H1 (cell line): ENCODE measurements at regions not wholly inside any gene's neighbourhood (a gene's known extent, or its start where the extent isn't known, plus 50 kb on each side); places are given as distances from the start of the nearest gene placed in this dataset.

Experiments
- ASH2L ChIP-seq: fragments of 200-600, 300-600 bp; sonication (generic); IDR thresholded peaks from one replicate; pipeline ENCODE4 v1.7.1; 2017; ENCODE audit warnings: low read length
- CBX5 ChIP-seq: fragments of 300-800, 300-1000 bp; sonication (generic); IDR thresholded peaks from 2 replicates; pipeline ENCODE4 v1.7.1; 2016; ENCODE audit warnings: antibody characterized with exemption, low read length, low read depth
- EP300 ChIP-seq, 2 experiments: IDR thresholded peaks; 1 replicate in 1 of 2; 2 replicates in 1 of 2; pipeline ENCODE4 v1.6.1; 2011 to 2012; ENCODE audit warnings: low read depth in 2 of 2, low read length in 2 of 2, mild to moderate bottlenecking in 2 of 2, borderline replicate concordance in 1 of 2, inconsistent platforms in 1 of 2, moderate library complexity in 1 of 2
- EZH2 ChIP-seq: fragments of 200-600 bp; sonication (generic); IDR thresholded peaks from 2 replicates; pipeline ENCODE4 v1.7.1; 2012; ENCODE audit warnings: low read depth, mild to moderate bottlenecking, moderate library complexity, low read length, inconsistent platforms; ENCODE audit not compliant: severe bottlenecking
- POLR2A ChIP-seq, 2 experiments: IDR thresholded peaks; 1 replicate in 1 of 2; 2 replicates in 1 of 2; pipeline ENCODE4 v1.6.1; 2011; ENCODE audit warnings: low read depth in 2 of 2, low read length in 2 of 2, mild to moderate bottlenecking in 2 of 2; ENCODE audit errors: control extremely low read depth in 1 of 2
- POLR2AphosphoS5 ChIP-seq: IDR thresholded peaks from 2 replicates; pipeline ENCODE4 v1.6.1; 2011; ENCODE audit warnings: low read depth, low read length
- RBBP5 ChIP-seq: IDR thresholded peaks from 2 replicates; pipeline ENCODE4 v1.7.1; 2012; ENCODE audit warnings: low read depth, mild to moderate bottlenecking, inconsistent platforms, low read length, moderate library complexity, borderline replicate concordance
- RFX5 ChIP-seq: IDR thresholded peaks from 2 replicates; pipeline ENCODE4 v1.6.1; 2011; ENCODE audit warnings: low read depth, low read length, improper control_type of control experiment, borderline replicate concordance
- SIRT6 ChIP-seq: IDR thresholded peaks from one replicate; pipeline ENCODE4 v1.7.1; 2012; ENCODE audit warnings: low read length, inconsistent platforms
- SIX5 ChIP-seq: IDR thresholded peaks from 2 replicates; pipeline ENCODE4 v1.6.1; 2011; ENCODE audit warnings: mild to moderate bottlenecking, low read depth, low read length
- TF ChIP-seq, protein P1 (sequence below), 3 experiments: IDR thresholded peaks; 1 replicate in 2 of 3; 2 replicates in 1 of 3; pipeline versions ENCODE4 v1.5.1 to v1.6.1; 2011; ENCODE audit warnings: low read length in 3 of 3, mild to moderate bottlenecking in 3 of 3, inconsistent platforms in 2 of 3, low read depth in 1 of 3, moderate library complexity in 1 of 3; ENCODE audit not compliant: insufficient read depth in 1 of 3; ENCODE audit errors: control extremely low read depth in 1 of 3

DNA sequence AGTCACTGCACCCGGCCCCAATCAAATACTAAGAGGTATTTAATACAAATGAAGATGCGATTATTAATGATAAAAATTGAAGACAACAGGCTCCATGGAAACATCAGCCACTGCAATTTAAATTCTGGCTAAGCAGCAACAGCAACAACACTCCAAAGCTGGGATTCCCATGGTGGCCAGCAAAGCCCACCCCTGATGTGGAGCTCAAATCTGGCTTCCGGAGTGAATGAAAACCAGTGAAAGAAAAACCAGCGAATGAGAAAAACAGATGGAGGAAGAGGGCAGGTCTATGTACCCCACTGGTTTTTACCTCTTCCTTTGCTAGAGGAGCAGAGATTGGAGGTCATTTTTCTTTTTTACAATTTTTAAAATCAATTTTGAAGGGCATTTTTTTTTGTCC is 135.9 kb upstream of the PDE10A start:
- TF ChIP-seq RBBP5 = no peak
- TF ChIP-seq POLR2AphosphoS5 = no peak
- no peak for TF ChIP-seq RFX5
- TF ChIP-seq ASH2L = no peak
- TF ChIP-seq, protein P1, sequence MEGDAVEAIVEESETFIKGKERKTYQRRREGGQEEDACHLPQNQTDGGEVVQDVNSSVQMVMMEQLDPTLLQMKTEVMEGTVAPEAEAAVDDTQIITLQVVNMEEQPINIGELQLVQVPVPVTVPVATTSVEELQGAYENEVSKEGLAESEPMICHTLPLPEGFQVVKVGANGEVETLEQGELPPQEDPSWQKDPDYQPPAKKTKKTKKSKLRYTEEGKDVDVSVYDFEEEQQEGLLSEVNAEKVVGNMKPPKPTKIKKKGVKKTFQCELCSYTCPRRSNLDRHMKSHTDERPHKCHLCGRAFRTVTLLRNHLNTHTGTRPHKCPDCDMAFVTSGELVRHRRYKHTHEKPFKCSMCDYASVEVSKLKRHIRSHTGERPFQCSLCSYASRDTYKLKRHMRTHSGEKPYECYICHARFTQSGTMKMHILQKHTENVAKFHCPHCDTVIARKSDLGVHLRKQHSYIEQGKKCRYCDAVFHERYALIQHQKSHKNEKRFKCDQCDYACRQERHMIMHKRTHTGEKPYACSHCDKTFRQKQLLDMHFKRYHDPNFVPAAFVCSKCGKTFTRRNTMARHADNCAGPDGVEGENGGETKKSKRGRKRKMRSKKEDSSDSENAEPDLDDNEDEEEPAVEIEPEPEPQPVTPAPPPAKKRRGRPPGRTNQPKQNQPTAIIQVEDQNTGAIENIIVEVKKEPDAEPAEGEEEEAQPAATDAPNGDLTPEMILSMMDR (IDR thresholded peaks at IDR 0.05; ENCODE audit: control extremely low read depth in 1 of 3, insufficient read depth in 1 of 3, low read depth in 1 of 3, low read length in 3 of 3) = no peak
- TF ChIP-seq SIRT6 = no peak
- TF ChIP-seq POLR2A (IDR thresholded peaks at IDR 0.05; ENCODE audit: control extremely low read depth in 1 of 2, low read depth in 2 of 2, low read length in 2 of 2) = no peak
- TF ChIP-seq EP300 (IDR thresholded peaks at IDR 0.05; ENCODE audit: borderline replicate concordance in 1 of 2, low read depth in 2 of 2, low read length in 2 of 2) = no peak
- no peak for TF ChIP-seq EZH2
- no peak for TF ChIP-seq SIX5
- TF ChIP-seq CBX5 = no peak
